ENCODE measurements at regions not wholly inside any gene's neighbourhood (a gene's known extent, or its start where the extent isn't known, plus 50 kb on each side); places are given as distances from the start of the nearest gene placed in this dataset.

GRCh38 chr3:102237838-102238237 lies 197.0 kb upstream of the ZPLD1 start:
- Histone ChIP-seq H3K4me3 (no peak overlapping the region), H3K36me3 (ENCODE audit: control insufficient read depth in 2 of 2, insufficient read depth in 2 of 2, low read length in 1 of 2) (no peaks in the 10 kb centered on the region), H3K9ac (ENCODE audit: control insufficient read depth, insufficient read depth, low read length) (no peak overlapping the region), H3K27me3 (replicated peaks in 1 of 2; ENCODE audit: control insufficient read depth in 2 of 2, insufficient read depth in 2 of 2, low read length in 1 of 2) (no peaks in the 10 kb centered on the region; a peak in 2 of 4 replicates), H3K4me1 (ENCODE audit: control insufficient read depth, insufficient read depth, low read length) (peaks cover 9% of the 10 kb centered on the region; the same call in 1 of the 2 replicates), H3K27ac (ENCODE audit: control insufficient read depth, insufficient read depth) (no peak overlapping the region), H4K20me1 (ENCODE audit: control insufficient read depth, insufficient read depth) (no peaks in the 10 kb centered on the region), H2AFZ (ENCODE audit: control insufficient read depth, low read depth, low read length) (no peak overlapping the region), H3K4me2 (ENCODE audit: control insufficient read depth, insufficient read depth) (no peak overlapping the region), H3K79me2 (ENCODE audit: control insufficient read depth, insufficient read depth, low read length) (no peaks in the 10 kb centered on the region), H3K9me3 (replicated peaks; ENCODE audit: control insufficient read depth, insufficient read depth, low read length) (no peaks in the 10 kb centered on the region)
- SMC1A ChIA-PET (ENCODE audit: uncharacterized antibody, unreplicated experiment) = interaction anchor here (0.5 to 2.8 kb wide), 7 partner anchors 9 to 435 kb away, joined by 3 to 14 read pairs (median 5); no protein-coding TSS in a partner anchor
- ATAC-seq (no peak), FAIRE-seq (no peak), DNase-seq (ENCODE audit: low read depth, low spot score) (no peak)
- no TSS peak for BruUV-seq (replicated peaks)
- in situ Hi-C loops (cut with MboI) = no loop called here
- TF ChIP-seq POU2F2 (IDR thresholded peaks at IDR 0.05; ENCODE audit: borderline replicate concordance, low read depth, low read length) (no peak), POLR2AphosphoS2 (IDR thresholded peaks at IDR 0.05; ENCODE audit: low read depth, low read length) (no peak)
- RAD21 ChIA-PET (ENCODE audit: unreplicated experiment) = interaction anchor here (0.9 to 2.7 kb wide), 4 partner anchors 8 to 430 kb away, joined by 3 to 16 read pairs (median 3); no protein-coding TSS in a partner anchor
- intact Hi-C loops (cut with micrococcal nuclease; ENCODE audit: unreplicated experiment) = no loop called here
- POLR2A ChIA-PET = no interaction called here
- CTCF ChIA-PET = interaction anchor here (0.7 to 8.4 kb wide), 9 partner anchors 9 to 437 kb away, joined by 3 to 76 read pairs (median 4); no protein-coding TSS in a partner anchor
- WGBS (ENCODE audit: insufficient coverage, insufficient replicate concordance, low lambda C conversion rate, missing lambda C conversion rate) = 48% methylated on average over 2 of the region's 2 CpGs

- intact Hi-C loops (cut with micrococcal nuclease; ENCODE audit: unreplicated experiment) = no loop called here
- RAD21 ChIA-PET (ENCODE audit: unreplicated experiment) = interaction anchor here (0.8 to 2.7 kb wide), 5 partner anchors 9 to 430 kb away, joined by 3 to 16 read pairs (median 3); no protein-coding TSS in a partner anchor
Measured at GRCh38 chr3:102238362-102238761, 196.5 kb upstream of the ZPLD1 start.

More at GRCh38 chr3:102238362-102238761, 196.5 kb upstream of the ZPLD1 start:
- TF ChIP-seq ZBTB4 (CRISPR knock-in tag; IDR thresholded peaks at IDR 0.05) (no peak), MYB (IDR thresholded peaks at IDR 0.05; ENCODE audit: borderline replicate concordance, low read depth, low read length) (no peak), HDAC2 (IDR thresholded peaks at IDR 0.05) (no peak)
- no peaks in the 10 kb centered on the region; a peak in 2 of 4 replicates for H3K27me3 ChIP-seq (replicated peaks in 1 of 2; ENCODE audit: control insufficient read depth in 2 of 2, insufficient read depth in 2 of 2, low read length in 1 of 2)
- no peak overlapping the region for H3K4me2 ChIP-seq (ENCODE audit: control insufficient read depth, insufficient read depth)
- DNase-seq (ENCODE audit: low read depth, low spot score) (no peak), FAIRE-seq (no peak), ATAC-seq (no peak)
- H3K9ac ChIP-seq (ENCODE audit: control insufficient read depth, insufficient read depth, low read length) = no peak overlapping the region
- ChIA-PET POLR2A (no interaction called here), SMC1A (ENCODE audit: uncharacterized antibody, unreplicated experiment) (interaction anchor here (1.0 to 2.8 kb wide), 6 partner anchors 9 to 436 kb away, joined by 3 to 14 read pairs (median 5); no protein-coding TSS in a partner anchor), CTCF (interaction anchor here (1.2 to 8.4 kb wide), 3 partner anchors 9 to 298 kb away, joined by 3 to 76 read pairs (median 13); no protein-coding TSS in a partner anchor)
- H3K36me3 ChIP-seq (ENCODE audit: control insufficient read depth in 2 of 2, insufficient read depth in 2 of 2, low read length in 1 of 2) = no peaks in the 10 kb centered on the region
- H4K20me1 ChIP-seq (ENCODE audit: control insufficient read depth, insufficient read depth) = no peaks in the 10 kb centered on the region
- H3K4me3 ChIP-seq = no peak overlapping the region
- H3K9me3 ChIP-seq (replicated peaks; ENCODE audit: control insufficient read depth, insufficient read depth, low read length) = no peaks in the 10 kb centered on the region
- peaks cover 8% of the 10 kb centered on the region; the same call in 1 of the 2 replicates for H3K4me1 ChIP-seq (ENCODE audit: control insufficient read depth, insufficient read depth, low read length)
- BruUV-seq (replicated peaks) = no TSS peak
- in situ Hi-C loops (cut with MboI) = no loop called here
- no peak overlapping the region for H3K27ac ChIP-seq (ENCODE audit: control insufficient read depth, insufficient read depth)
- H3K79me2 ChIP-seq (ENCODE audit: control insufficient read depth, insufficient read depth, low read length) = no peaks in the 10 kb centered on the region
- H2AFZ ChIP-seq (ENCODE audit: control insufficient read depth, low read depth, low read length) = no peak overlapping the region
